ENCODE measurements at regions not wholly inside any gene's neighbourhood (a gene's known extent, or its start where the extent isn't known, plus 50 kb on each side); places are given as distances from the start of the nearest gene placed in this dataset.

GRCh38 chr7:67346876-67347275, 350.2 kb downstream of the TYW1 start:
- TF ChIP-seq CTCF (IDR thresholded peaks at IDR 0.05): no peak
- TF ChIP-seq POLR2A (IDR thresholded peaks at IDR 0.05): no peak
- no peak for TF ChIP-seq POLR2AphosphoS5 (IDR thresholded peaks at IDR 0.05)
